ENCODE measurements at regions not wholly inside any gene's neighbourhood (a gene's known extent, or its start where the extent isn't known, plus 50 kb on each side); places are given as distances from the start of the nearest gene placed in this dataset.
"Not testable (repeated sequence)": the region's sequence is repeated elsewhere in the genome, so short reads cannot be mapped to it uniquely, and the experiment has no call there.

GRCh38 chr7:149623262-149623997 is 125.8 kb upstream of the ZNF746 start:
- not testable (repeated sequence) for H3K36me3 Mint-ChIP-seq (ENCODE audit: low read depth); H3K9me3 ChIP-seq (ENCODE audit: control insufficient read depth, low read length, poor library complexity, severe bottlenecking); ATAC-seq; DNase-seq
- Mint-ChIP-seq H3K4me1 (peaks cover 28% of the 10 kb centered on the region), H3K27ac (peak overlapping the region; percentile 93), H3K27me3 (peaks cover 18% of the 10 kb centered on the region), H3K4me3 (peak overlapping the region; percentile 97)

- H3K27ac Mint-ChIP-seq, result peak overlapping the region; percentile 89
- H3K9me3 ChIP-seq (ENCODE audit: control insufficient read depth, low read length, poor library complexity, severe bottlenecking), result no peaks in the 10 kb centered on the region
- peaks cover 28% of the 10 kb centered on the region for H3K4me1 Mint-ChIP-seq
- DNase-seq (no peak), ATAC-seq (no peak)
- H3K27me3 Mint-ChIP-seq, result peaks cover 10% of the 10 kb centered on the region
- H3K36me3 Mint-ChIP-seq (ENCODE audit: low read depth), result peaks cover 4% of the 10 kb centered on the region
- peak overlapping the region; percentile 75 for H3K4me3 Mint-ChIP-seq
These were observed 125.0 kb upstream of the ZNF746 start for GRCh38 chr7:149622444-149623210.

- peaks cover 35% of the 10 kb centered on the region for H3K4me1 Mint-ChIP-seq
- H3K9me3 ChIP-seq (ENCODE audit: control insufficient read depth, low read length, poor library complexity, severe bottlenecking), result no peaks in the 10 kb centered on the region
- H3K27ac Mint-ChIP-seq, result peak overlapping the region; percentile 89
- DNase-seq (no peak), ATAC-seq (peak; percentile 20)
- H3K4me3 Mint-ChIP-seq, result peak overlapping the region; percentile 75
- H3K27me3 Mint-ChIP-seq, result peaks cover 7% of the 10 kb centered on the region
- peaks cover 8% of the 10 kb centered on the region for H3K36me3 Mint-ChIP-seq (ENCODE audit: low read depth)
These were observed 124.2 kb upstream of the ZNF746 start for GRCh38 chr7:149621776-149622175.

- no peak for DNase-seq
- Mint-ChIP-seq H3K36me3 (ENCODE audit: low read depth) (peaks cover 13% of the 10 kb centered on the region), H3K27ac (no peak overlapping the region), H3K4me1 (peaks cover 43% of the 10 kb centered on the region), H3K27me3 (no peaks in the 10 kb centered on the region), H3K4me3 (peak overlapping the region; percentile 75)
- ATAC-seq, result peak; percentile 8
- H3K9me3 ChIP-seq (ENCODE audit: control insufficient read depth, low read length, poor library complexity, severe bottlenecking), result no peaks in the 10 kb centered on the region
These were observed 123.4 kb upstream of the ZNF746 start for GRCh38 chr7:149620961-149621360.

- Mint-ChIP-seq H3K27me3 (no peaks in the 10 kb centered on the region), H3K4me1 (peaks cover 32% of the 10 kb centered on the region), H3K36me3 (ENCODE audit: low read depth) (peaks cover 21% of the 10 kb centered on the region), H3K4me3 (no peak overlapping the region), H3K27ac (no peak overlapping the region)
- no peaks in the 10 kb centered on the region for H3K9me3 ChIP-seq (ENCODE audit: control insufficient read depth, low read length, poor library complexity, severe bottlenecking)
- ATAC-seq (no peak), DNase-seq (no peak)
These were observed 119.3 kb upstream of the ZNF746 start for GRCh38 chr7:149616898-149617297.

- peaks cover 24% of the 10 kb centered on the region for H3K4me1 Mint-ChIP-seq
- no peaks in the 10 kb centered on the region for H3K9me3 ChIP-seq (ENCODE audit: control insufficient read depth, low read length, poor library complexity, severe bottlenecking)
- H3K4me3 Mint-ChIP-seq, result no peak overlapping the region
- peak overlapping the region; percentile 39 for H3K27ac Mint-ChIP-seq
- H3K36me3 Mint-ChIP-seq (ENCODE audit: low read depth), result peaks cover 19% of the 10 kb centered on the region
- ATAC-seq (no peak), DNase-seq (no peak)
- H3K27me3 Mint-ChIP-seq, result no peaks in the 10 kb centered on the region
These were observed 118.2 kb upstream of the ZNF746 start for GRCh38 chr7:149615690-149616270.

- no peak for ATAC-seq
- no peaks in the 10 kb centered on the region for H3K9me3 ChIP-seq (ENCODE audit: control insufficient read depth, low read length, poor library complexity, severe bottlenecking)
- H3K36me3 Mint-ChIP-seq (ENCODE audit: low read depth), result peaks cover 19% of the 10 kb centered on the region
- DNase-seq, result no peak
- peak overlapping the region; percentile 29 for H3K27ac Mint-ChIP-seq
- H3K4me1 Mint-ChIP-seq, result peaks cover 9% of the 10 kb centered on the region
- H3K27me3 Mint-ChIP-seq, result no peaks in the 10 kb centered on the region
- H3K4me3 Mint-ChIP-seq, result no peak overlapping the region
These were observed 112.9 kb upstream of the ZNF746 start for GRCh38 chr7:149610441-149611011.

GRCh38 chr7:149608168-149608567 is 110.6 kb upstream of the ZNF746 start:
- Mint-ChIP-seq H3K4me3 (no peak overlapping the region), H3K4me1 (peaks cover 7% of the 10 kb centered on the region), H3K27ac (peak overlapping the region; percentile 21), H3K27me3 (no peaks in the 10 kb centered on the region), H3K36me3 (ENCODE audit: low read depth) (peaks cover 14% of the 10 kb centered on the region)
- H3K9me3 ChIP-seq (ENCODE audit: control insufficient read depth, low read length, poor library complexity, severe bottlenecking), result no peaks in the 10 kb centered on the region
- no peak for DNase-seq
- no peak for ATAC-seq

- Mint-ChIP-seq H3K4me1 (peaks cover 7% of the 10 kb centered on the region), H3K36me3 (ENCODE audit: low read depth) (peaks cover 14% of the 10 kb centered on the region), H3K27me3 (no peaks in the 10 kb centered on the region), H3K27ac (no peak overlapping the region), H3K4me3 (peak overlapping the region; percentile 57)
- DNase-seq, result no peak
- no peaks in the 10 kb centered on the region for H3K9me3 ChIP-seq (ENCODE audit: control insufficient read depth, low read length, poor library complexity, severe bottlenecking)
- ATAC-seq, result no peak
These were observed 110.1 kb upstream of the ZNF746 start for GRCh38 chr7:149607683-149608082.

GRCh38 chr7:149606826-149607225 is 109.2 kb upstream of the ZNF746 start:
- H3K9me3 ChIP-seq (ENCODE audit: control insufficient read depth, low read length, poor library complexity, severe bottlenecking), result no peaks in the 10 kb centered on the region
- no peak overlapping the region for H3K4me3 Mint-ChIP-seq
- no peaks in the 10 kb centered on the region for H3K27me3 Mint-ChIP-seq
- H3K27ac Mint-ChIP-seq, result no peak overlapping the region
- no peak for ATAC-seq
- H3K4me1 Mint-ChIP-seq, result peaks cover 11% of the 10 kb centered on the region
- no peak for DNase-seq
- peaks cover 17% of the 10 kb centered on the region for H3K36me3 Mint-ChIP-seq (ENCODE audit: low read depth)

- Mint-ChIP-seq H3K4me3 (peak overlapping the region; percentile 68), H3K36me3 (ENCODE audit: low read depth) (peaks cover 17% of the 10 kb centered on the region), H3K27me3 (no peaks in the 10 kb centered on the region), H3K4me1 (peaks cover 17% of the 10 kb centered on the region), H3K27ac (no peak overlapping the region)
- H3K9me3 ChIP-seq (ENCODE audit: control insufficient read depth, low read length, poor library complexity, severe bottlenecking), result no peaks in the 10 kb centered on the region
- DNase-seq (no peak), ATAC-seq (no peak)
These were observed 108.1 kb upstream of the ZNF746 start for GRCh38 chr7:149605696-149606095.

GRCh38 chr7:149604521-149604920 is 106.9 kb upstream of the ZNF746 start:
- ATAC-seq (no peak), DNase-seq (no peak)
- no peaks in the 10 kb centered on the region for H3K9me3 ChIP-seq (ENCODE audit: control insufficient read depth, low read length, poor library complexity, severe bottlenecking)
- peaks cover 26% of the 10 kb centered on the region for H3K4me1 Mint-ChIP-seq
- H3K4me3 Mint-ChIP-seq, result no peak overlapping the region
- H3K27me3 Mint-ChIP-seq, result no peaks in the 10 kb centered on the region
- no peak overlapping the region for H3K27ac Mint-ChIP-seq
- peaks cover 17% of the 10 kb centered on the region for H3K36me3 Mint-ChIP-seq (ENCODE audit: low read depth)

- peaks cover 27% of the 10 kb centered on the region for H3K4me1 Mint-ChIP-seq
- DNase-seq; H3K27me3 Mint-ChIP-seq; H3K9me3 ChIP-seq (ENCODE audit: control insufficient read depth, low read length, poor library complexity, severe bottlenecking): not testable (repeated sequence)
- peak overlapping the region; percentile 71 for H3K4me3 Mint-ChIP-seq
- peak overlapping the region; percentile 87 for H3K27ac Mint-ChIP-seq
- peak; percentile 83 for ATAC-seq
- H3K36me3 Mint-ChIP-seq (ENCODE audit: low read depth), result peaks cover 13% of the 10 kb centered on the region
These were observed 103.2 kb upstream of the ZNF746 start for GRCh38 chr7:149600669-149601330.

Measured in T-helper 17 cell (primary cell).